HG02938 (cell line): ENCODE measurements at regions not wholly inside any gene's neighbourhood (a gene's known extent, or its start where the extent isn't known, plus 50 kb on each side); places are given as distances from the start of the nearest gene placed in this dataset.

Experiments used
- ATAC-seq: cut with Tn5 transposase; IDR thresholded peaks from one replicate; pipeline ENCODE4 v1.9.1; 2021; ENCODE audit warnings: mild to moderate bottlenecking, moderate library complexity; ENCODE audit not compliant: unreplicated experiment

GRCh38 chr5:82855893-82856550 lies 221.2 kb downstream of the TMEM167A start:
- ATAC-seq: no peak

- no peak for ATAC-seq
These were observed 222.2 kb downstream of the TMEM167A start for GRCh38 chr5:82854956-82855355.

- ATAC-seq: no peak
These were observed 225.7 kb downstream of the TMEM167A start for GRCh38 chr5:82851471-82851870.

GRCh38 chr5:82850393-82850792 lies 226.8 kb downstream of the TMEM167A start:
- ATAC-seq: no peak

GRCh38 chr5:82849885-82850284 lies 227.3 kb downstream of the TMEM167A start:
- ATAC-seq: no peak

- no peak for ATAC-seq
These were observed 229.6 kb downstream of the TMEM167A start for GRCh38 chr5:82847562-82847961.

GRCh38 chr5:82839881-82840280 lies 237.3 kb downstream of the TMEM167A start:
- ATAC-seq: no peak

GRCh38 chr5:82835488-82835887 lies 241.7 kb downstream of the TMEM167A start:
- ATAC-seq: no peak

- ATAC-seq: no peak
These were observed 243.0 kb downstream of the TMEM167A start for GRCh38 chr5:82834151-82834550.

GRCh38 chr5:82833277-82833676 lies 243.9 kb downstream of the TMEM167A start:
- no peak for ATAC-seq

GRCh38 chr5:82832445-82832844 lies 244.7 kb downstream of the TMEM167A start:
- no peak for ATAC-seq

GRCh38 chr5:82828211-82828610 lies 249.0 kb downstream of the TMEM167A start:
- ATAC-seq: no peak

GRCh38 chr5:82827651-82828050 lies 249.5 kb downstream of the TMEM167A start:
- ATAC-seq: no peak

GRCh38 chr5:82822634-82822927 lies 254.6 kb downstream of the TMEM167A start:
- ATAC-seq: no peak

GRCh38 chr5:82821846-82822633 lies 255.2 kb downstream of the TMEM167A start:
- no peak for ATAC-seq

GRCh38 chr5:82820961-82821845 lies 256.0 kb downstream of the TMEM167A start:
- peak; percentile 87 for ATAC-seq

- no peak for ATAC-seq
These were observed 257.0 kb downstream of the TMEM167A start for GRCh38 chr5:82820188-82820587.

GRCh38 chr5:82817897-82818676 lies 259.1 kb downstream of the TMEM167A start:
- no peak for ATAC-seq

GRCh38 chr5:82816926-82817325 lies 260.3 kb downstream of the TMEM167A start:
- ATAC-seq: no peak

GRCh38 chr5:82815871-82816270 lies 261.3 kb downstream of the TMEM167A start:
- ATAC-seq: no peak

GRCh38 chr5:82813861-82814260 lies 263.3 kb downstream of the TMEM167A start:
- ATAC-seq: no peak
